K562 (cell line): ENCODE measurements at regions not wholly inside any gene's neighbourhood (a gene's known extent, or its start where the extent isn't known, plus 50 kb on each side); places are given as distances from the start of the nearest gene placed in this dataset.
A peak's percentile ranks its signal among the peaks of the same experiment; 100 is the strongest.

Experiments used
- ATAC-seq: fragments of 200-7000 bp; cut with Tn5 transposase; 3 replicates; pipeline ENCODE4 v1.9.1; 2020; ENCODE audit warnings: moderate library complexity
- BruUV-seq: library from RNA; stranded (reverse); fragments of 400-500 nt; replicated peaks from 2 replicates; lab custom pipeline; 2021; lab: Mats Ljungman, UMichigan
- CTCF ChIA-PET: fragments of 300-600 bp; formaldehyde crosslinking; extraction: SDS; loops from one replicate; lab custom pipeline; 2021; ENCODE audit warnings: low intra/inter-chr PET ratio; lab: Yijun Ruan, JAX
- POLR2A ChIA-PET: fragments of 300-600, 350-650 bp; sonication (Branson Sonifier 250); formaldehyde crosslinking; extraction: SDS; loops from one replicate; lab custom pipeline; 2021; ENCODE audit warnings: antibody characterized with exemption, inconsistent platforms; lab: Yijun Ruan, JAX
- DNase-seq, 4 experiments: peaks; one replicate each; pipeline versions ENCODE4 v3.0.0 to v3.0.0-alpha.2; 2011 to 2018; ENCODE audit warnings: low spot score in 3 of 4, mixed read lengths in 3 of 4; ENCODE audit errors: extremely low read depth in 1 of 4
- FAIRE-seq: peaks from 2 replicates; lab custom pipeline; 2011; peaks lifted over from hg19 to GRCh38; lab: Jason Lieb, UNC
- H2AFZ ChIP-seq: 2 replicates; pipeline ENCODE4 v1.6.0; 2011; ENCODE audit warnings: low read depth, low read length, control low read depth, inconsistent platforms
- H3K27ac ChIP-seq: fragments of 200-600 bp; 3 replicates; pipeline ENCODE4 v1.8.0; 2011; ENCODE audit warnings: low read depth, mild to moderate bottlenecking, control low read depth, inconsistent platforms, low read length, moderate library complexity, mixed read lengths; ENCODE audit errors: extremely low read depth
- H3K27me3 ChIP-seq, 2 experiments: fragments of 300-600 bp in 1 of 2; 2 replicates in 1 of 2; 3 replicates in 1 of 2; pipeline versions ENCODE4 v1.6.0 to v1.8.0; 2011; ENCODE audit warnings: inconsistent platforms in 2 of 2, low read length in 2 of 2, mild to moderate bottlenecking in 1 of 2, mixed read lengths in 1 of 2, moderate library complexity in 1 of 2; ENCODE audit not compliant: control insufficient read depth in 2 of 2, insufficient read depth in 2 of 2
- H3K36me3 ChIP-seq: fragments of 300-600 bp; 3 replicates; pipeline ENCODE4 v1.8.0; 2011; ENCODE audit warnings: mild to moderate bottlenecking, low read length, inconsistent platforms; ENCODE audit not compliant: control insufficient read depth, insufficient read depth
- H3K4me1 ChIP-seq, 2 experiments: fragments of 200-600 bp in 1 of 2; replicated peaks in 1 of 2; 2 replicates in 1 of 2; 3 replicates in 1 of 2; pipeline versions ENCODE4 v1.5.1 to v1.8.0; 2011; ENCODE audit warnings: inconsistent platforms in 2 of 2, low read length in 2 of 2, mild to moderate bottlenecking in 1 of 2, mixed read lengths in 1 of 2, moderate library complexity in 1 of 2; ENCODE audit not compliant: control insufficient read depth in 2 of 2, insufficient read depth in 2 of 2
- H3K4me2 ChIP-seq: 2 replicates; pipeline ENCODE4 v1.6.1; 2011; ENCODE audit warnings: low read length, control low read depth, inconsistent platforms, mixed read lengths; ENCODE audit not compliant: insufficient read depth
- H3K4me3 ChIP-seq: fragments of 200-600 bp; sonication (generic), shearing (Covaris generic); 2 replicates; pipeline ENCODE4 v1.5.1; 2016; ENCODE audit warnings: control low read depth, inconsistent platforms
- H3K79me2 ChIP-seq: fragments of 200-600 bp; 3 replicates; pipeline ENCODE4 v1.8.0; 2011; ENCODE audit warnings: low read length, inconsistent platforms; ENCODE audit not compliant: control insufficient read depth, insufficient read depth
- H3K9ac ChIP-seq, 2 experiments: 2 replicates each; pipeline versions ENCODE4 v1.6.0 to v1.6.1; 2011; ENCODE audit warnings: low read depth in 2 of 2, low read length in 2 of 2, control low read depth in 1 of 2, inconsistent platforms in 1 of 2, mild to moderate bottlenecking in 1 of 2, mixed read lengths in 1 of 2; ENCODE audit not compliant: insufficient read depth in 1 of 2
- H3K9me1 ChIP-seq: one replicate; pipeline ENCODE4 v1.6.0; 2011; ENCODE audit warnings: inconsistent platforms, mild to moderate bottlenecking, low read length, moderate library complexity; ENCODE audit not compliant: control insufficient read depth, insufficient read depth
- H3K9me3 ChIP-seq: replicated peaks from 2 replicates; pipeline ENCODE4 v1.5.1; 2011; ENCODE audit warnings: low read depth, low read length, inconsistent platforms; ENCODE audit not compliant: control insufficient read depth, insufficient read depth
- H4K20me1 ChIP-seq: replicated peaks from 2 replicates; pipeline ENCODE4 v1.6.1; 2011; ENCODE audit warnings: low read length, inconsistent platforms, mixed read lengths; ENCODE audit not compliant: control insufficient read depth, insufficient read depth
- BHLHE40 ChIP-seq: IDR thresholded peaks from 2 replicates; pipeline ENCODE4 v1.6.1; 2011; ENCODE audit warnings: low read length, improper control_type of control experiment
- NFIC ChIP-seq: fragments of 450-650 bp; IDR thresholded peaks from 2 replicates; pipeline ENCODE4 v1.6.1; 2017; ENCODE audit warnings: mild to moderate bottlenecking, inconsistent platforms
- SIRT6 ChIP-seq: IDR thresholded peaks from one replicate; pipeline ENCODE4 v1.6.1; 2012; ENCODE audit warnings: low read depth, mild to moderate bottlenecking, control low read depth, inconsistent platforms, low read length, moderate library complexity
- WGBS: fragments of 100-300 bp; shearing (Covaris generic); methylation state at CpG from one replicate; pipeline ENCODE4 v1.1.6; 2016; ENCODE audit warnings: low coverage, mixed read lengths; ENCODE audit not compliant: insufficient coverage; ENCODE audit errors: missing lambda C conversion rate; 5-methylcytosine and 5-hydroxymethylcytosine counted together
- in situ Hi-C: fragments of 300-500 bp; cut with MboI; formaldehyde crosslinking; loops from 4 replicates; pipeline ENCODE4 v1.15.0; 2018; ENCODE audit warnings: inconsistent platforms, mixed read lengths
- intact Hi-C: fragments of 100-400 bp; cut with micrococcal nuclease; formaldehyde crosslinking; loops from 2 replicates; pipeline ENCODE4 v1.14.2; 2022
- TF ChIP-seq, protein P1 (sequence below): fragments of 250-450 bp; sonication (Bioruptor Pico); IDR thresholded peaks from 2 replicates; pipeline ENCODE4 v1.8.0; 2022; ENCODE audit warnings: moderate library complexity, mild to moderate bottlenecking, inconsistent platforms

DNA sequence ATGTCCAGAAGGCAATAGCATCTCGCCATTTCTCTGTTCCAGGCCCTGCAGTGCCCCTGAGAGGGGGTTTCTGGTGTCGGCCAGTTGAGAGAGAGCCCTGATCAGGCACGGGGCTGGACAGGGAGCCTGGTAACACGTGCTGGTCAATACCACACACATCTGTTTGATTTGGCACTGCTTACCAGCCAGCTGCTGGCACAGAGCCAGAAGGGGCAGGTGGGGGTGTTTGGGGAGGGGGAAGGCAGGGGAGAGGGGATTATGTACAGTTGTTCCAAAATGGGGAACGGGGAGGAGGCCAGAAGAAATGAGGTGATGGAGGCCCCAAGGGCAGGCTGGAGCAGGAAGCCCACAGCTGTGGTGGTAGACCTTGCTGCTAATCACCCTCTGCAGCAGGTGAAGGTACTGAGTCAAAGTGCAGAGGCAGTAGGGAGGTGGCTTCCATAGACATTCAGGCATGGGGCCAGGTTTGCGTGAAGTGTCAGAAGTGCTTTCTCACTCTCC, 153.5 kb upstream of the LPP start:
- intact Hi-C loops, result no loop called here
- no peak overlapping the region for H3K4me2 ChIP-seq
- CTCF ChIA-PET, result no interaction called here
- BruUV-seq, result no TSS peak
- H3K4me1 ChIP-seq, result no peaks in the 10 kb centered on the region
- H2AFZ ChIP-seq, result no peak overlapping the region
- DNase-seq, result no peak
- POLR2A ChIA-PET, result interaction anchor here (0.6 kb wide), 1 partner anchor 10 kb away, joined by 3 read pairs; no protein-coding TSS in a partner anchor
- H3K27me3 ChIP-seq, result no peaks in the 10 kb centered on the region; a peak in 2 of 5 replicates
- no peaks in the 10 kb centered on the region for H3K79me2 ChIP-seq
- in situ Hi-C loops, result no loop called here
- H3K36me3 ChIP-seq, result no peaks in the 10 kb centered on the region
- no peaks in the 10 kb centered on the region for H3K9me1 ChIP-seq
- 0% methylated on average over 5 of the region's 6 CpGs for whole genome bisulfite sequencing
- no peak overlapping the region for H3K9ac ChIP-seq
- no peaks in the 10 kb centered on the region for H4K20me1 ChIP-seq
- no peak for ATAC-seq
- TF ChIP-seq NFIC, result peak; percentile 83
- TF ChIP-seq, protein P1, sequence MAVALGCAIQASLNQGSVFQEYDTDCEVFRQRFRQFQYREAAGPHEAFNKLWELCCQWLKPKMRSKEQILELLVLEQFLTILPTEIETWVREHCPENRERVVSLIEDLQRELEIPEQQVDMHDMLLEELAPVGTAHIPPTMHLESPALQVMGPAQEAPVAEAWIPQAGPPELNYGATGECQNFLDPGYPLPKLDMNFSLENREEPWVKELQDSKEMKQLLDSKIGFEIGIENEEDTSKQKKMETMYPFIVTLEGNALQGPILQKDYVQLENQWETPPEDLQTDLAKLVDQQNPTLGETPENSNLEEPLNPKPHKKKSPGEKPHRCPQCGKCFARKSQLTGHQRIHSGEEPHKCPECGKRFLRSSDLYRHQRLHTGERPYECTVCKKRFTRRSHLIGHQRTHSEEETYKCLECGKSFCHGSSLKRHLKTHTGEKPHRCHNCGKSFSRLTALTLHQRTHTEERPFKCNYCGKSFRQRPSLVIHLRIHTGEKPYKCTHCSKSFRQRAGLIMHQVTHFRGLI (CRISPR knock-in tag), result no peak
- TF ChIP-seq, all 486 proteins: peak for 1
- Histone ChIP-seq H3K9me3 (no peaks in the 10 kb centered on the region), H3K27ac (no peak overlapping the region), H3K4me3 (no peak overlapping the region)
- FAIRE-seq, result no peak

DNA sequence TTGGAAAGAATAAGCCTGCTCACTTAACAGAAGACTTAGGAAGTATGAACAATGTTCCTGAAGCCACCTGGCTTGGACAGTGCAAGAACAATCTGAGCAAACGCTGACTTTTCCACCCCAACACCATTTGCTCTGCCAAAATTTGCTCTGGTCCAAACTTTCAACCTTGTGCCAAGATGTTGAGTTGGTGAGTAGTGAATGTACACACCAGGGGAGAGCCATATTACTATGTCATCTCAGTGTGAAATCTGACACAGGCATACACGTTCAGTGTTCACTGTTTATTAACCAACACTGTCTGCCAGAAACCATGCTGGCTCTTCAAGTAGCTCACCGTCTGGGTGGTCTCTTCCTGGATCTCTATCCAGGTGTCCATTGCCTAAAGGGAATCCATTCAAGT, 152.9 kb upstream of the LPP start:
- intact Hi-C loops, result no loop called here
- ATAC-seq (no peak), FAIRE-seq (no peak)
- Histone ChIP-seq H4K20me1 (no peaks in the 10 kb centered on the region), H3K27me3 (no peaks in the 10 kb centered on the region; a peak in 2 of 5 replicates), H3K27ac (no peak overlapping the region), H3K9me1 (no peaks in the 10 kb centered on the region), H3K4me1 (no peaks in the 10 kb centered on the region), H3K9me3 (no peaks in the 10 kb centered on the region), H3K4me2 (no peak overlapping the region), H3K36me3 (no peaks in the 10 kb centered on the region)
- ChIA-PET POLR2A (no interaction called here), CTCF (no interaction called here)
- no TSS peak for BruUV-seq
- TF ChIP-seq BHLHE40 (no peak), SIRT6 (no peak)
- TF ChIP-seq, all 486 proteins: peak for 0
- in situ Hi-C loops, result no loop called here
- Histone ChIP-seq H3K79me2 (no peaks in the 10 kb centered on the region), H3K9ac (no peak overlapping the region), H3K4me3 (no peak overlapping the region), H2AFZ (no peak overlapping the region)
- 0% methylated on average over 3 of the region's 3 CpGs for WGBS
- DNase-seq, result no peak
